ENCODE measurements at regions not wholly inside any gene's neighbourhood (a gene's known extent, or its start where the extent isn't known, plus 50 kb on each side); places are given as distances from the start of the nearest gene placed in this dataset.

DNA sequence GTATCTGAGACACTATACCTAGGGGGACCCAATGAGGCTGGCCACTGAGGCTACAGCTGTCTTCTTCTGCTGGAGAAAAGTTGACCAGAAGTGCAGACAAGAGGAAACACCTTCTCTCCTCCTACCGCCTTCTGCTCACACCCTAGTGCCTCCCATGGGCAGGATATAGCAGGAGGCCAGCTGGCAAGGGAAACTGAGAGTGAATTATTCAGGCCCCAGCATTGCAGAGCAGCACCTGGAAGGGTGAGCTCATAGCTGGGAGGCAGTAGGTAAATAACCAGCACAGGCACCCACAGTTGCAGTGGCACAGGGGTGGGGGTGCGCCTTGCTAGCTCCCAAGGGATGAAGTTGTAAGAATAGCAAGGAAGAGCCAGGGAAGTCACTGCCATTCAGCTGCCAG, 267.4 kb upstream of the NCAM1 start:
- Mint-ChIP-seq H3K9me3 (no peaks in the 10 kb centered on the region), H3K27ac (no peak overlapping the region), H3K27me3 (ENCODE audit: low read depth in 2 of 2) (peaks cover 5 to 22% of the 10 kb centered on the region in 2 donors), H3K4me3 (no peak overlapping the region), H3K4me1 (no peaks in the 10 kb centered on the region), H3K36me3 (no peaks in the 10 kb centered on the region)
- no peak overlapping the region for H3K27ac ChIP-seq (ENCODE audit: low read length)
- H3K36me3 ChIP-seq (ENCODE audit: control insufficient read depth, insufficient read depth, low read length) = no peaks in the 10 kb centered on the region
- H3K27me3 ChIP-seq (ENCODE audit: control insufficient read depth, insufficient read depth, low read length) = peaks cover 3% of the 10 kb centered on the region
- intact Hi-C loops (cut with micrococcal nuclease) = loop anchor here (10.0 kb wide), 1 partner anchor 61 kb away; no protein-coding TSS in a partner anchor
- H3K4me1 ChIP-seq (ENCODE audit: control insufficient read depth, insufficient read depth, low read length) = no peaks in the 10 kb centered on the region
- no peak overlapping the region for H3K4me3 ChIP-seq (ENCODE audit: low read length)
- 100% methylated on average over 2 of the region's 2 CpGs for WGBS (ENCODE audit: insufficient coverage)
- DNase-seq (no peak), ATAC-seq (no peak)
- TF ChIP-seq, protein P1, sequence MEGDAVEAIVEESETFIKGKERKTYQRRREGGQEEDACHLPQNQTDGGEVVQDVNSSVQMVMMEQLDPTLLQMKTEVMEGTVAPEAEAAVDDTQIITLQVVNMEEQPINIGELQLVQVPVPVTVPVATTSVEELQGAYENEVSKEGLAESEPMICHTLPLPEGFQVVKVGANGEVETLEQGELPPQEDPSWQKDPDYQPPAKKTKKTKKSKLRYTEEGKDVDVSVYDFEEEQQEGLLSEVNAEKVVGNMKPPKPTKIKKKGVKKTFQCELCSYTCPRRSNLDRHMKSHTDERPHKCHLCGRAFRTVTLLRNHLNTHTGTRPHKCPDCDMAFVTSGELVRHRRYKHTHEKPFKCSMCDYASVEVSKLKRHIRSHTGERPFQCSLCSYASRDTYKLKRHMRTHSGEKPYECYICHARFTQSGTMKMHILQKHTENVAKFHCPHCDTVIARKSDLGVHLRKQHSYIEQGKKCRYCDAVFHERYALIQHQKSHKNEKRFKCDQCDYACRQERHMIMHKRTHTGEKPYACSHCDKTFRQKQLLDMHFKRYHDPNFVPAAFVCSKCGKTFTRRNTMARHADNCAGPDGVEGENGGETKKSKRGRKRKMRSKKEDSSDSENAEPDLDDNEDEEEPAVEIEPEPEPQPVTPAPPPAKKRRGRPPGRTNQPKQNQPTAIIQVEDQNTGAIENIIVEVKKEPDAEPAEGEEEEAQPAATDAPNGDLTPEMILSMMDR (IDR thresholded peaks at IDR 0.05) = no peak
- H3K9me3 ChIP-seq (ENCODE audit: control insufficient read depth, insufficient read depth, low read length) = no peaks in the 10 kb centered on the region

DNA sequence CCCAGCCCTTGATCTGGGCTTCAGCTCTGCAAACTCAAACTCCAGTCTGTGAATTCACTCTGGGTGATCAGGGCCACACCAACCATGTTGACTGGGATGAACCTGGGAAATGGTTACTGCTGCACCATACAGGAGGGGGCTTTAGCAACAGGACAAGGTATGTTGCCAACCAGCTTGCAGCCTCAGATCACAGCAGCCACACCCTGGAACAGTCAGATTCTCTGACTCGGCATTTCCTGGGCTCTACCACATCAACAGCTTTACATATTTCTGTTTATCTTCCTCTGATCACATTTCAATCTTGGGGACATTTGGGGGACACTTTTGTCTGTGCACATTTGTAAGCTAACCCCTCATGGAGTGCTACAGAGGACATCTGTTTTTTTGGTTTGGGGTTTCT, 267.0 kb upstream of the NCAM1 start:
- H3K9me3 Mint-ChIP-seq = no peaks in the 10 kb centered on the region
- no peak overlapping the region for H3K4me3 Mint-ChIP-seq
- Histone ChIP-seq H3K27me3 (ENCODE audit: control insufficient read depth, insufficient read depth, low read length) (peaks cover 3% of the 10 kb centered on the region), H3K9me3 (ENCODE audit: control insufficient read depth, insufficient read depth, low read length) (no peaks in the 10 kb centered on the region), H3K4me1 (ENCODE audit: control insufficient read depth, insufficient read depth, low read length) (no peaks in the 10 kb centered on the region), H3K36me3 (ENCODE audit: control insufficient read depth, insufficient read depth, low read length) (no peaks in the 10 kb centered on the region), H3K27ac (ENCODE audit: low read length) (no peak overlapping the region), H3K4me3 (ENCODE audit: low read length) (no peak overlapping the region)
- peaks cover 6 to 17% of the 10 kb centered on the region in 2 donors for H3K27me3 Mint-ChIP-seq (ENCODE audit: low read depth in 2 of 2)
- TF ChIP-seq, protein P1 (IDR thresholded peaks at IDR 0.05) = no peak
- ATAC-seq (no peak), DNase-seq (no peak)
- H3K36me3 Mint-ChIP-seq = no peaks in the 10 kb centered on the region
- intact Hi-C loops (cut with micrococcal nuclease) = loop anchor here (10.0 kb wide), 1 partner anchor 61 kb away; no protein-coding TSS in a partner anchor
- no peak overlapping the region for H3K27ac Mint-ChIP-seq
- H3K4me1 Mint-ChIP-seq = no peaks in the 10 kb centered on the region
- whole genome bisulfite sequencing (ENCODE audit: insufficient coverage) = 63% methylated on average over 1 of the region's 1 CpG

DNA sequence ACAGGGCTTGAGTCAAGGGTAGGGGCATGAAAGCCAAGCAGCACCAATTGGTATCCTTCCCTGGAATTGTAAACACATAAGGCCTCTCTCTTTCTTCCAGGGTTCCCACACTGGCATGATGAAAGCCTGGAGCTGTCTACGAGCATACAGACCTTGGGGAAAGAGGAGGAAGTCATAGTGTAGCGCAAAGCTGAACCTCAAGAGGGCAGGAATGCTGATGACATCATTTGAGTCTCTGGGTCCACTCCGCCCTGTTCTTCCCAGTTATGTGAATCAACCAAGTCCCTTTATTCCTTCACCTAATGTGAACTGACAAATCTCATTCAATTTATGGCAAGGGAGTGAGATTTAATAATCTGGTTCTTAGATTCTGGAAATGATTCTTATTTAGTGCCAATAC, 266.4 kb upstream of the NCAM1 start:
- Mint-ChIP-seq H3K4me3 (no peak overlapping the region), H3K36me3 (no peaks in the 10 kb centered on the region), H3K9me3 (no peaks in the 10 kb centered on the region), H3K27ac (no peak overlapping the region), H3K27me3 (ENCODE audit: low read depth in 2 of 2) (peaks cover 8 to 12% of the 10 kb centered on the region in 2 donors), H3K4me1 (no peaks in the 10 kb centered on the region)
- intact Hi-C loops (cut with micrococcal nuclease) = loop anchor here (10.0 kb wide), 1 partner anchor 60 kb away; no protein-coding TSS in a partner anchor
- H3K27me3 ChIP-seq (ENCODE audit: control insufficient read depth, insufficient read depth, low read length) = peaks cover 3% of the 10 kb centered on the region
- H3K4me1 ChIP-seq (ENCODE audit: control insufficient read depth, insufficient read depth, low read length) = no peaks in the 10 kb centered on the region
- TF ChIP-seq, protein P1 (IDR thresholded peaks at IDR 0.05) = no peak
- no peak overlapping the region for H3K4me3 ChIP-seq (ENCODE audit: low read length)
- H3K36me3 ChIP-seq (ENCODE audit: control insufficient read depth, insufficient read depth, low read length) = no peaks in the 10 kb centered on the region
- DNase-seq (no peak), ATAC-seq (no peak)
- 83% methylated on average over 2 of the region's 3 CpGs for WGBS (ENCODE audit: insufficient coverage)
- H3K27ac ChIP-seq (ENCODE audit: low read length) = no peak overlapping the region
- no peaks in the 10 kb centered on the region for H3K9me3 ChIP-seq (ENCODE audit: control insufficient read depth, insufficient read depth, low read length)

Measured in natural killer cell (primary cell).